KBM-7 (cell line): ENCODE measurements at regions not wholly inside any gene's neighbourhood (a gene's known extent, or its start where the extent isn't known, plus 50 kb on each side); places are given as distances from the start of the nearest gene placed in this dataset.

Experiments used
- DNase-seq: peaks from one replicate; pipeline ENCODE4 v3.0.0-alpha.2; 2015
- in situ Hi-C: fragments of 300-500 bp; cut with MboI; formaldehyde crosslinking; loops from 2 replicates; pipeline ENCODE4 v1.14.3; 2020; ENCODE audit warnings: low sequenced_read_pairs, low pct_unique_long_range_greater_than_20kb, mixed read lengths

DNA sequence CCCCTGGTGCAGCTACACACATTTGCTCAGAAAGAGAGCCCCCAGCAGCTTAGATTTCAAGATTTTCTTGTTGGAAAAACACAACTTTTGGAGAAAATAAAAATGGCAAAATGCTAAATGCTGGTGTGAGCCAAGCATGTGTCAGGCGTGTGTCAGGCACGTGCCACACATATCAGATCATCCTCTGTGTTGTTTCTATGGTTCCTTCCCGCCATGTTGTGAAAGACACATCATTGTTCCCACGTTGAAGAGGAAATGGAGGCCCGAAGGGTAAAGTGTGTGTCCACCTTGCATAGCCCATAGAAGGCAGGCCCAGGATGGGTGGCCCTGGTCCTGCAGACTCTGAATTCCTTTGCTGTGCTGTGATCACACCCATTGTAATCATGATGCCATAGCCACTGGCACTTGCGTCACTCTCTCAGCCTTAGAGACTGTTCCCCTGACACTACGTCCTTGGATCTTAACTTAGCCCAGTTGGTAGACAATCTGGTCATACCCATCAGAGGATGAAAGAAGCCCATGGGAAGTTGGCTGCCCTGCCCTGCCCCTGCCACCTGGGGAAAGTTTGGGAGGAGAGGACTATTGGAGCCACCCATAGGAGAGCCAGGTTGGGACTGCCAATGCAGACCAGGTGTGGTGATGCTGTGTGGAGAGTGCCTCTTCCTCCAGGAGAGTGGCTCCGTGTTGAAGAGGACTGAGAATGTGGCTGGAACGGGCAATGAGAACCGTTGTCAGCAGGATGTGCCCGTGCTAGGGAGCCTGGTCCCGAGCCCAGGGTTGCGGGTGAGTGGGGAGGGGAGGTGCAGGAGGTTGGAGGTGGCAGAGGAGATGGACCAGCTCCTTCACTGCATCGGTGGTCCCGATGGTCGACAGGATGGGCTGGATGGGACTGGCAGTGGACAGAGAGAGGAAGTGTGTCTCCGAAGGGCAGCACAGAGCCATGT, 65.6 kb upstream of the IGFBP3 start:
- DNase-seq = no peak
- in situ Hi-C loops = no loop called here

DNA sequence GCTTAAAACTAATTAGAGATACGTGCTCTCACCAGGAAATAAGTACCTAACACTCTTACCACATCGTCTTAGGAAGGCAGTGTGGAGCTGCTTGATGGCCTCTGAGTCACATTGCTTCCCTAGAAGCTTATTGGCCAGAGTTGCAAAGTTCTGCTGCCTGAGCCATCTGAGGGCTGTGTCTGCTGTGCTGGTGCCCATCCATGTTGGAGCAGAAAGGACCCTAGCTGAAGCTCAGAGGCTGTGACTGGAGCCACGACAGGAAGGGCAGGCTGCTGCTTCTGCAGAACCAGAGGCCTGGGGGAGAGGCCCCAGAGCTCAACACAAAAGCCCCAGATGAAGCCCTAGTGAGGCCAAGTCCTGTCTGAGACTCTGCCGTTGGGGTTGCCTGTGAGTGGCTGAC, 64.8 kb upstream of the IGFBP3 start:
- DNase-seq = no peak
- in situ Hi-C loops = no loop called here

- in situ Hi-C loops = no loop called here
- no peak for DNase-seq
These were observed 63.6 kb upstream of the IGFBP3 start for GRCh38 chr7:45984386-45985295.

DNA sequence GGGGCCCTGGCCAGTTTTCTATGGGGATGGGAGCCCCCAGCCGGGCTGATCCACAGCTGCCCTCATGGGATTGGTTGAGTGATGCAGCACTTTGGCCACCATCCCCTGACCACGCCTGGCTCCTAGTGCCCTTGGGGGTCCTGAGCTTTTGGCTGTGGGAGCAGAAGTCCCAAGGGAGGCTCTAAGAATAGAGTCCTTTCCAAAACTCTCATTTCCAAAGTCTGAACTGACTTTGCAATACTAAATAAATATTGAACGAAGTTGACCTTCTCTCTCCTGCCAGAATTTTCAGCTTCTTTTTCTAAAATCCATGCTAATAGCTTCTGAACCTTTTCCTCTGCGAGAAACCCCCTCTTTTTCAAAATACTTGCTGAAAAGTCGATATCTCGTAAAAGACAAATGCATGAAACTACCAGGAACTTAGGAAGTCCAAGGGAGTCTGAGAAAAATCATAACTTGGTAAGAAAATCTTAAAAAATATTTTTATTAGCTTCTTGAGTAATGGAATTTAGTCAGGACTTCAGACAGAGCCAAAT, 62.7 kb upstream of the IGFBP3 start:
- DNase-seq = no peak
- in situ Hi-C loops = no loop called here

DNA sequence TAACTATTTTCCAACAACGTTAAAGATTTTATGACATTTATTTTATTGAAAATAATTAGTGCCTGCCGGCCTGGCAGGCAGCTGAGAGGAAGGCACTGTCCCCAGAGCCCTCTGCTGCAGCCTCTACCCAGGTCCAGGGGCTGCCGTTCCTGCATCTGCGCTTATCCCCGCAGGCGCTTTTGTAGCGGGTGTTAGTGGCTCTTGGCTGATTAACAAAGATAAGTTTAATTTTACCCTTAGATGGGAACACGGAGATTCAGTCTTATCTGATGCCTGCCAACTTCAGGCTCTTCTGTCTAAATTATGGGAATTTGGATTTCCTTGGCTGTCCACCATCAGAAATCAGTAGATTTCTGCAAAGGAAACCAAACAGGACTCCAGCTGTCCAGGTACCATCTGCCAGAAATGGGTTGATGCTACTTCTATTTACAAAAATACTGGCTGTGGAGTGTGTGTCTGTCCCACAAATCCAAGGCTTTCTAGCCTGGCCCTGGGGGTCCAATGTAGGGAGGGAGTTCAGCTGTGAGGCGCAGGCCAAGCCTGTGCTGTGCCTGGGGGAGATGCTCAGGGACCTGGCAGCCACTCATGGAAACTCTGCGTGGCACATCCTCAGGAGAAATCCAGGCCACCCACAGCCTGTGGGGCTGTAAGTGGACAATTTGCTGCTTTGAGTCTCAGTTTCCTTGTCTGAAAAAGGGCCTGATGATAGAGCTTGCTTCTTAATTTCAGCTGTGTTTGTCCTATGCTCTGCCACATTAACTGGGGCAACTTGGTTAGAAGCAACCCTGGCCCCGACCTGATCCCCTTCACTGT, 62.0 kb upstream of the IGFBP3 start:
- DNase-seq = no peak
- in situ Hi-C loops = no loop called here

DNA sequence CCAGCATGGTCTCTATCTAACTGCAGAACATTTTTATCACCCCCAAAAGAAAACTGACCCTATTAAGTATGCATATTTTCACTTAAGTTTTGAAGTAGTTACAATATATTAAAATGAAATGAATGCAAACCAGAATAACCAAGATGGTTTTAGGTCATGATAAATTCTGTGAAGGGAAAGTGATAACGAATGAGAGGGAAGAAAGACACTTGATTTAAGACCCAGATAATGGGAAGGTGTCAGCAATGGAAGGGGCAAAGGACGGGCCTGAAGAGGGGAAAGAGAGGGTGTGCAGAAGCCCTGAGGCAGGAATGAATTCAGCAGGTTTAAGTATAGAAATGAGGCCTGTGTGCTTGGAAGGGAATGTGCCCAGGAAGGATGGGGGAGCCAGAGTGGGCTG, 61.1 kb upstream of the IGFBP3 start:
- in situ Hi-C loops = no loop called here
- no peak for DNase-seq

DNA sequence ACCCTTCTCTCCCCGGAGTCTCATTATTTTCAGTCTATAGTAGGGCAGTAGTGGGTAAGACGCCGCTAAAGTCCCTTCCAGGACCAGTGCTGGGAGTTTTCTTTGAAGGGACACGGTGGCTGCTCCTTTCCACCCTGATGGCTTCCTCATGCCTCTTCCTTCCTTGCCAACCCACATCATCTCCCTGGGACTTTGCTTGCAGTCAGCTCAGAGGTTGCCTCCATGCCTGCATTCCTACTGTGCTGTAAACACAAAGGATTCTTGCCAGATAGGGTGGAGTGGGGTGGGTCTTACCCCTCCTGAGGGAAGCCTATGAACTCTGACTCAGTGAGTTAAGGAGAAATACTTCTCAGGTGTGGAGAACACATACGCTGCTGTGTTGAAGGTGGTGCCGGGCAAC, 59.9 kb upstream of the IGFBP3 start:
- DNase-seq = no peak
- in situ Hi-C loops = no loop called here

- no peak for DNase-seq
- in situ Hi-C loops = no loop called here
These were observed 59.3 kb upstream of the IGFBP3 start for GRCh38 chr7:45980181-45980905.

GRCh38 chr7:45979275-45980180, 58.5 kb upstream of the IGFBP3 start:
- DNase-seq = no peak
- in situ Hi-C loops = no loop called here

DNA sequence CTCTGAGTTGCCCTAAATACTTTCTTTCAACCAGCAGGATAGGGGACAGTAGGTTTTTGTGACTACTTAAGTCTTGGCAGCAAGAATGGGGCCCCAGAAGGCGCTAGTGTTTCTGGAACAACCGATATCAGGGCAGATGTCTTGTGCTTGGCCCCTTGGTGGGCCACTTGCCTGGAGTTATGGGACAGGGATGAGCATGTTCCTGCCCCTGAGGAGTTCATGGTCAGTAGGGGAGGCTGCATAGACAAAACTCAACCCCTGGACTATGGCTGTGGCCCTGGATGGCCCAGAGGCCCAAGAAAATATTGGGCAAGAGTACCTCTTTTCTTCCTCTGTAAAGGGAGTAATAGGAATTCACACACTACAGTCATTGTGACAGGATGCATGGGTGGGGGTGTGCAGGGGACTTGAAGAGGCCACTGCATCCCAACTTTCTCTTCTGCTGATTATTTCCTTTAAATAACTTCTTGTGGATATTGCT, 57.7 kb upstream of the IGFBP3 start:
- no peak for DNase-seq
- in situ Hi-C loops = no loop called here

DNA sequence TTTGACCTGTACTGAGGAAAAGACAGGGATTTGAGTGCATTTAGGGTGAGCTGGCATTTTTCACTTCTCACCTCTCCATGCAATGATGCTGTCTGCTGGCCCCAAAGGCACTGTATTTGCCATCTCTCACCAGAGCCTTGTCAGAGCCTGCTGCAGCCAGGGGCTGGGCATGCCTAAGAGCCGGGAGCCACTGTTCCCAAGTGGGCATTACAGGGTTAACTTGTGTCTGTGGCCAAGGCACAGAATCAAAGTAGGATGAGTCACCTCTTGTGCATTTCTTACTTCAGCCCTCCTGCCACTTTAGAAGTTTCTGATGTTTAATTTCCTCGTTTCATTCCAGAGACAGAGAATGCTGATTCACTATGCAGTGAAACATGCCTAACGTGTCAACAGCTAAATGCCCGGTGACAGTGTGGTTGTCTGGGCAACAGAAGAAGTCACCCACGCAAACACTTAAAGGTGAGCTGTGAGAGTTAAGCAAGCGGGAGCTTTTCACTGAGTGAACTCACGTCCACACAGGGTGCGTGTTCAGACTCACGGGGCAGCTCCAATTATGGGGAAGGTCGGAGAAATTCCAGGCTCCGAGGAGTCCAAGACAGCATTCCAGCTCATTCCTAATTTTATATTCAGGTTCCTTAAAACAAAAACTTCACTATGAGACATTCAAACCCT, 57.1 kb upstream of the IGFBP3 start:
- in situ Hi-C loops = no loop called here
- no peak for DNase-seq

GRCh38 chr7:45977256-45977780, 56.2 kb upstream of the IGFBP3 start:
- no peak for DNase-seq
- in situ Hi-C loops = no loop called here

- DNase-seq = no peak
- in situ Hi-C loops = no loop called here
These were observed 55.4 kb upstream of the IGFBP3 start for GRCh38 chr7:45976485-45976856.

GRCh38 chr7:45975847-45976484, 54.9 kb upstream of the IGFBP3 start:
- in situ Hi-C loops = no loop called here
- DNase-seq = no peak

DNA sequence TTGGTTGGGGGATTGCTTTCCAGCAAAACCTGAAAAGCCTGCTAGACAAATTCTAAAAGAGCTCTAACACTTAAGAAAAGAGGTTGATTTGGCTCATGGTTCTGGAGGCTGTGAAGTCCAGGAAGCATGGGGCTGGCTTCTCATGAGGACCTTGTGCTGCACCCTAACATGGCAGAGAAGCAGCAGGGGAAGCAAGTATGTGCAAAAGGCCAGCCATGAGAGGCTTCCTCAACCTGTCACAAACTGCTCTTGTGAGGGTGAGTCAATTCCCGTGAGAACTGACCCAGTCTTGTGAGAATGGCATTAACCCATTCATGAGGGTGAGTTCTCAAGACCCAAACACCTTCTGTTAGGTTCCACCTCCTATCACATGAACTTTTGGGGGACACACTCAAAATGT, 54.3 kb upstream of the IGFBP3 start:
- no peak for DNase-seq
- in situ Hi-C loops = no loop called here
